Mononuclear cell (primary cell): ENCODE measurements at regions not wholly inside any gene's neighbourhood (a gene's known extent, or its start where the extent isn't known, plus 50 kb on each side); places are given as distances from the start of the nearest gene placed in this dataset.

Source experiments
- H3K27me3 ChIP-seq: 2 replicates; pipeline ENCODE4 v1.6.0; 2011; ENCODE audit warnings: low read length, control low read depth; ENCODE audit not compliant: insufficient read depth
- H3K4me1 ChIP-seq: 2 replicates; pipeline ENCODE4 v1.5.1; 2011; ENCODE audit warnings: mild to moderate bottlenecking, low read length, control low read depth; ENCODE audit not compliant: insufficient read depth
- H3K4me3 ChIP-seq: 2 replicates; pipeline ENCODE4 v1.5.1; 2011; ENCODE audit warnings: mild to moderate bottlenecking, low read length, moderate library complexity
- H3K9me3 ChIP-seq: 2 replicates; pipeline ENCODE4 v1.5.1; 2011; ENCODE audit warnings: low read depth, mild to moderate bottlenecking, control low read depth, low read length

DNA sequence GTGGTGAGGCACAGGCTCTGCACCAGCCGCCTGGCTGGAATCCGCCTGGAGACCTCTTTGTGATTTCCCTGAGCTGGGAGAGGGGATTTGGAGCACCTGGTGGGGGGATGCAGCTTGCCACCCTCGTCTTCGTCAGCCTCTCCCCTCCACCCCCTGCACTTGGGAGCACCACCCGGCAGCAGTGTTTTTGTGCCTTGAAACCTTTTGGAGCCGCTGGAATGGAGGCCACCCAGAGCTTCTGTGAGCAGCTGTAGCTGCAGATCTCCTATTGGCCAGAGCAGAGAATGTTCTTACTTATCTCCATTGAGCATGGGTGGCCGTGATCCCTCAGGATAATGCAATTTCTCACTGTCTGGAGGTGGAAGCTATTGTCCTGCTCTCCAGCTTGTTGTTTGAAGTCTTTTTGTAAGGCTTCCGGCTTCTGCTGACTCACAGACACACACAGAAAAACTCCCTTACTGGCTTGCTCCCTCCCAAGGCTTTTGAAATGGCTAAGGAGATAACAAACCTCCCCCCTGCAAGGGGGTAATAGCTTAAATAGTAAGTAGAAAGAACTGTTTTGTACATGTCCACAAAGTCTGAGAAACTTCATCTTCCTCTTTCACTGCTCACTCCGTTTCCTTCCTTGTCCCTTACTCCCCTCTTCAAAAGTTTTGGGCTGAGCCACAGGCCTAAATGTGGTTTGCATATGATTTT, 271.2 kb downstream of the PRL start:
- H3K4me1 ChIP-seq: peaks cover 55% of the 10 kb centered on the region
- H3K4me3 ChIP-seq: no peak overlapping the region
- H3K9me3 ChIP-seq: no peaks in the 10 kb centered on the region
- no peaks in the 10 kb centered on the region for H3K27me3 ChIP-seq

DNA sequence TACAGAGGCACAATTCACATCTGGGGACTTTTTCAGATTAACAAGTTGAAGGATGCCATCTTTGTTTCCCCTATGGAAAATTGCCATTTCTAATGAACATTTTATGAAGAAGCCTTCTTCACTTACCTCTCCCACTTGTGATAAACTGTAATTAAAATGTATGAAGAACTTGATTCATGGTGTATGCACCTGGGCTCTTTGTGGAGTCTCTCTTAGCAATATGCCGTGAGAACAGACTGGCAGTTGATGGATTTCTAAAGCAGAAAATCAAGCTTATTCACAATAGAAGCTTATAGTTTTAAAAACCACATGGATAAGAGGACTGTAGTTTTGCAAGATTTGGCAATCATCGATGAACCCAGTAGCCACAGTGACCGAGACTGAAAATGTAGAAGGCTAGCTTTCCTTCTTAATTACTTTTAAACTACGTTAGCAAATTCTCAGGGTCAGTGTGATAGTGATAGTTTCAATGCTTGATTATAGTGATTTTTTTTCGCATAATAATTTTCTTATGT, 270.6 kb downstream of the PRL start:
- H3K4me3 ChIP-seq: no peak overlapping the region
- H3K9me3 ChIP-seq: no peaks in the 10 kb centered on the region
- H3K4me1 ChIP-seq: peaks cover 49% of the 10 kb centered on the region
- no peaks in the 10 kb centered on the region for H3K27me3 ChIP-seq

DNA sequence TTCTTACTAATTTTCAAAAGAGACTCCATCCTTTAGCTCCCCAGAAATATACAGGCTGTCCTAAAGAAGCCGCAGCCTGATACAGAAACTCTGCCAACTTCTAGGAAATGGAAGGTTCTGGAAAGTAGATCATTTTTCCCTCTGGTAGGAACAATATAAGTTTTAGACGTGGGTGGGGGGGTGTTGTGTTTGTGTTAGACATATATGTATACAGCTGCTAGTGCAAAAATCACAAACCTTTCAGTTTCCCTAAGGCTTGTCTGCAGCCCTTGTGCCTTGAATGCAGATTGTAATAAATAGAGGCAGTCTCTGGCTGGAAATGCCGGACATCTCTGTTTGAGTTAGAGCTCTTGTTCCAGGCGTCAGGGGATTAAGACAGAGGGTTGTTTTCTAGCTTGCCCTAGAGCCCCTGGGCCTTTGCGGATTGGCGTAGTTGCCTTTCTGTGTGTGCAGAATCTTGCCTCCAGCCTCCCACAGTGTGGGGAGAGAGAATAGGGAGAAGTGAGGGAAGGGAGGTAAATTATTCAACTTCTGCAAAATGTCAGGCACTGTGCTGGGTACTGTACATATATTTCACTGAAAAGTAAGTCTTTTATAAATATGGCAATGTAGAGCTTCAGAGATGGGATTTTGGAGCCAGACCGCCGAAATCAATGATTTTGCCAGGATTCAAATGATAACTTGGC, 269.7 kb downstream of the PRL start:
- H3K4me3 ChIP-seq: no peak overlapping the region

DNA sequence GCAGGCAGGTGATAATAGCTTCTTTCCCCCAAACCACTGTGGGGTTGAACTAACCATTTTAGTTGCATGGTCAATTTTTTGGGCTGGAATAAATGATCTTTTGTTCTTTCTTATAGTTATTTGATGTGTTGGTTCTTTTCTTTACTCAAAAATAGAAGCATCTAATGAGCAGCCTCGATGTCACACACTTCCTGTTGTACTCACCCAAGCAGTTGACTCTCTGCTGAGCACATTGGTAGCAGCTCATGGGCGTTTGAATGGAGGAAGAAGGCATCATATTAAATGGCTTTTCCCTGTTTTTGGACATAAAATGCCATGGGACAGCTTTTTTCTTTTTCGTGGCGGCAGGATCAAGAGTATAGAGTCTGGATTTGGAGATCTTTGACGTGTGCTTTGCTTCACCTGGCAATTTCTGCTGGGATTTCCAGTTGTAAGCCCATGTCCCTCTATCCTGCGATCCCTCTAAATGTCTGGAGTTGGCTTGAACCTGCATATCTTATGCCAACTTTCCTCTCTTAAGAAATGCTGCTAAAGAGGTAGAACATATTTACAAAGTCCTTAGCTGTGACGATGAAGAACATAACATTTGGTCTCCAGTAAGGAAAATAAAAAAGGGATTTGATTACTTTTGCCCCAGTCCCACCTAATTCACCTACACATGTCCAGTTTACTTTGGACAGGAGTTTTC, 268.3 kb downstream of the PRL start:
- no peaks in the 10 kb centered on the region for H3K27me3 ChIP-seq
- no peak overlapping the region for H3K4me3 ChIP-seq
- H3K4me1 ChIP-seq: peaks cover 54% of the 10 kb centered on the region
- no peaks in the 10 kb centered on the region for H3K9me3 ChIP-seq

More for the DNA sequence above, 269.7 kb downstream of the PRL start:
- Histone ChIP-seq H3K4me1 (peaks cover 54% of the 10 kb centered on the region), H3K9me3 (no peaks in the 10 kb centered on the region), H3K27me3 (no peaks in the 10 kb centered on the region)

DNA sequence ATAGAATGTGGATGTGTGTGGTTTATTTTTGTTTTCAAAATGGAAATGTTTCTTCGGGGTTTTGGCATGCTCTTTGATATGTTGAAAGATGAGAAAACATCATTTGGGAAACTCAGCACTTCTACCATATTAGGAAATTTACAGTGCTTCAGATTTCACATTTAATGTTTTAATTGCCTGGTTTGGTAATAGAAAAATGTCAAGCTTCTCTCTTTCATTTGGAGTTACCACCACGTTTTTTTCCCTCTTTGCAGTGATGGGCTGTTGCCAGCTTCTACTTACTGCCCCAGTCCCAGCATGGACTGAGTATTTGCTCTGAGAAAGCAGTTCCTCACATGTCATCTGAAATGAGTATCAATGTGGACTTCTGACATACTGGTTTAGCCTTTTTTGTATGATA, 267.7 kb downstream of the PRL start:
- Histone ChIP-seq H3K27me3 (no peaks in the 10 kb centered on the region), H3K4me1 (peaks cover 49% of the 10 kb centered on the region), H3K9me3 (no peaks in the 10 kb centered on the region), H3K4me3 (no peak overlapping the region)

DNA sequence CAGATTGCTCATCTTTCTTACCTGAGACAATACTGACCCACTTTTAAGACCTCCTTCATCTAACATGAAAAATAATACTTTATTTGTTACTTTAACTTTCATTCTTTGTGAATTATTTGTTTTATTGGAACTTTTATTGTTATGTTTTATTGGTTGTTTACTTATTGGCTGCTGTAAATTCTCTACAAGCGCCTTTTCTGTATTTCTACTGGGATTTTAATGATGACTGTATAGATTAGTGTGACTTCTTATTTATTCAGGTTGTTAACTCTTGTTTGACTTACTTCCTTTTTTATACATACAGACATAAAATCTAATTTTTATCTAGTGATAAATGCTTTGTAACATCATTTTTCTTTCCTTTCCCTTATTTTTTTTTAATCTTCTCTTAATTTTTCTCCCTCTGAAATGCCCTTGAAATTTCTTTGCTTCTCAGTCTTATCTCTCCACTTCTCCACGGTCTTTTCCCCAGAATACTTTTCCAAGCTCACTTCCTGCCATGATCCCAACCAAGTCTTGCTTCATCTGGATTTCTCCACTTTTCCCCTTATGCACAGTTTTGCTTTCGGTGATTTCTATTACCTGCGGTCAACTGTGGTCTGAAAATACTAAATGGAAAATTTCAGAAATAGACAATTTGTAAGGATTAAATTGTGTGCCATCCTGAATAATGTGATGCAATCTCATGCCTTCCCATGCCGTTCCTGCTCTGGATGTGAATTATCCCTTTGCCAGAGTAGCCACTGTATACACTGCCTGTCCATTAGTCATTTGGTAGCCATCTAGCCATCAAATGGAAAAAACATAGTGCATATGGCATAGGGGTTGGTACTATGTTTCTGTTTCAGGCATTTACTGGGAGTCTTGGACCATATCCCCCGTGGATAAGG, 265.9 kb downstream of the PRL start:
- peaks cover 32% of the 10 kb centered on the region for H3K4me1 ChIP-seq
- H3K4me3 ChIP-seq: no peak overlapping the region
- H3K9me3 ChIP-seq: no peaks in the 10 kb centered on the region
- H3K27me3 ChIP-seq: no peaks in the 10 kb centered on the region

DNA sequence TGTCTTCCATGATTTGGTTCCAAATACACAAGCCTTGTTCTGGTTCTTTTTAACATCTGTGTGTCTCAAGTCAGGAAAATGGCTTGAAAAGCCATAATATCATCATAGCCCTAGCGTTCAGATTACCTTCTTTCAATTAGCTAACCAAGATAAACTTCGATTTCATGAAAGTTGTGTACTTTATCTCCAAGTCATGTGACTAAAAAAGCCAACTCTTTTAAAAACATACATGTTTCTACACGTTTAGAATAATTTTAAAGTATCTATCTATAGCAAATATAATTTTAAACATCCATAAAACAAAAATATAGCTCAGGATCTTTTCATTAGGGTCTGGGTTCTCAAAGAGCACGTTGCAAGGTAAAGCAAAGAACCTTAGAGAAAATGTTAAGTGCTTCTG, 261.1 kb downstream of the PRL start:
- H3K27me3 ChIP-seq: no peaks in the 10 kb centered on the region
- no peak overlapping the region for H3K4me3 ChIP-seq
- no peaks in the 10 kb centered on the region for H3K9me3 ChIP-seq
- peaks cover 5% of the 10 kb centered on the region for H3K4me1 ChIP-seq

DNA sequence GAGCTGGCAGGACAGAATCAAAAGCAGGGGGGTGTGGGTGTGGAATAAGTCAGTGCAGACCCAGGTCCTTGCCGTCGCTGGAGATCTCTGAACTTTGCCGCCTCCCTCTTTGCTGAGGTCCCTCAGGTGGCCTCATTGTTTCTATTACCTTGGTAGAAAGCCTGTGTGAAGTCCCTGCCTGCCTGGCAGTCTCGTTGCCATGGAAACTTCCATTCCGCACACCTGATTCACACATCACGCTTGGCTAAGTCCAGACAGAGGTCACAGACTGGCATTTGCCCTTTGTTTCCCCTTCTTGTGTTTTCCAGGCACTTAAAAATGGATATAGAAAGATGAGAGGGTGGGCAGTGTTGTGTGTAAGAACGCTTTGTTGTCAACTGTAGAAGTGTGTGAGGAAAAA, 260.6 kb downstream of the PRL start:
- Histone ChIP-seq H3K9me3 (no peaks in the 10 kb centered on the region), H3K27me3 (no peaks in the 10 kb centered on the region), H3K4me3 (no peak overlapping the region), H3K4me1 (peaks cover 5% of the 10 kb centered on the region)

DNA sequence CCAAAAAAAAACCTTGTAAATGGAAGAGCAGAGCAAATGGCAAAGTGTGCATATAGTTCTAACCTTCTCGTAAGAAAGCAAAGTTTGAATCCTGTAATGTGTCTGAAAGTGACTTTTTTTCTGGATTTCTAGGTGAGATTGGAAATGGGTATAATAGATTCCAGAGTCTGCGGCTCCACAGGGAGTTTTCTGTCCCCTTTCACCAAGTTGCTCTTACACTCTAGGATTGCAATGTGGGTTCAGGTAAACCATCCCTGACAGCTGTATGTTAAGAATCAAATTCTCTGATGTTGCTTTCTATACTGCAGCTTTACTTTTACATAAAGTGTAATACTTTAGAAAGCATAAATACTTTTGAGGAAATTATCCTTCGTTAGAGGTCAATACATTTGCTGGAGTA, 260.1 kb downstream of the PRL start:
- Histone ChIP-seq H3K27me3 (no peaks in the 10 kb centered on the region), H3K9me3 (no peaks in the 10 kb centered on the region), H3K4me3 (no peak overlapping the region), H3K4me1 (peaks cover 2% of the 10 kb centered on the region)

DNA sequence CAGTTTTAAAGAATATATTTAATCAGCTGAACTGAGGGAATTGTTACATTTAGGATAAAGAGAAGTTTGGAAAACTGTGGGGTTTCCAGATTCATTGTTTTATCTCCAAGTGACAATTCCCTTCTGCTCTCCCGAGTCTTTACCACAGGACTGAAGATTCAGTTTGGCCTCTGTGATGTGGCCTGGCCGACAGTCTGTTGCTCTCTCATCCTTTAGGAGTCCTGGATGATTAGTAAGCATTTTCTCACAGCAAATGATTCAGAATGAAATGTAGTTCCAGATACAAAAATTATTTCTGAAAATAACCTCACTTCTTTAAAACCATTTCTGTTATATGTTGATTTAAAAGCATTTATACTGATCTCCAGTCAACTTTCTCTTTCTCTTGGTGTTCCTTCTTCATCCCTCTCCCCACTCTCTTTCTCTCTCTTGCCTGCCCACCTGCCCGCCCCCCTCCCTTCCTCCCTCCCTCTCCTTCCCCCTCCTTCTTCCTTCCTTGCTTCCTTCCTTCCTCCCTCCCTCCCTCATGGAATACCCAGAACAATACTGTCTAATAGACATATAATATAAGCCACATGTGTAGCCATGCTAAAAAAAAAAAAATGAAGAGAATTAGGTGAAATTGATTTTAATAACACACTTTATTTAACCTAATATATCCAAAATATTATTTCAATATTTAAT, 254.9 kb downstream of the PRL start:
- no peak overlapping the region for H3K4me3 ChIP-seq
- H3K27me3 ChIP-seq: no peaks in the 10 kb centered on the region
- H3K9me3 ChIP-seq: no peaks in the 10 kb centered on the region
- no peaks in the 10 kb centered on the region for H3K4me1 ChIP-seq

DNA sequence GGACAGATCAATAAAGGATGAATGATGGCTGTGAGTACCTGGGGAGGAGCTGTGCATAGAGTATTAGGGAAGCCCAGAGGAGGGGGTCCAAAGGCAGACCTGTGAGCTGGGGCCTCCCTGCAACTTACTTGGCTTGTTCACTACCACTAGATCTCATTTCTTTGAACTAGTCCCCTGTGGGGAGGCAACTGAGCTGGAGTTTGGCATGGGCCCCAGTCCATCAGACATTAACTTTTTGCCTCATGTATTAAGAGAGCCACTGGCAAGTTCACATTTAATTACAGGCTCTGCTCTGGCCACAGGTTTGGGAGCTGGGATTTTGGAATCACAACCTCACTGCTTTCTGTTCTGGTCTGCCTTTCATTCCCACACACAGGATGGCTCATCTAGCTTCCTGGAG, 254.1 kb downstream of the PRL start:
- H3K4me1 ChIP-seq: no peaks in the 10 kb centered on the region
- H3K9me3 ChIP-seq: no peaks in the 10 kb centered on the region
- H3K27me3 ChIP-seq: no peaks in the 10 kb centered on the region
- H3K4me3 ChIP-seq: no peak overlapping the region

DNA sequence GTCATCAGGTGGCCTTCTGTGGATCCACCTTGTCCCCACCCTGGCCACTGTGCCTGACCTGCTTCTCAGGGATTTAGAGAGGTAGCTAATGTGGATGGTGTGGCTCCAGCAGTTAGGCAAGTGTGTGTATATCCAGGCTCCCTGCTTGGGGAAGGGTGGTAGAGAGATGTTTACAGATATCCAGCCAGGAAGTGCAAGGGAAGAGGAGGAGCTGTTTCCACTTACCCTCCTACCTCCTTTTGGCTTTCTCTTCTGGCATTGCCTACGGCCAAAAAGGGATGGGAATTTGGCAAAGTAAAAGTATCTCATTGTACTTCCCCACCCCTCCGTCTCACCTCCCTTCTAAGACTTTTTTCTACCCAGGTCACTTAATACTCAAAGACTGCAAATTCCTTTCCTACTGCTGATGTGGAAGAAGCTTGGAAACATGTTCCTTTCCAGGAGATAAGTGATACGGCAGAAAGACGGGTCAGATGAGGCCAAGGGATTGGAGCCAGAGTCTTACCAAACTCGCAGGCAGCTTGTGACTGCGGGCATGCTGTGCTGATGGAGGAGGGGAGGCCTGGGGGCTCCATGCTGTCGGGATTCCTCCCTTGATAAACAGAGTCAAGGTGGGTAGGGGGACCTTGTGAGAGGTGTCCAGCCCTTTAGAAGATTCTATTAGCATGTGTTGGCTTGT, 253.4 kb downstream of the PRL start:
- H3K4me3 ChIP-seq: no peak overlapping the region
- no peaks in the 10 kb centered on the region for H3K4me1 ChIP-seq
- no peaks in the 10 kb centered on the region for H3K9me3 ChIP-seq
- H3K27me3 ChIP-seq: no peaks in the 10 kb centered on the region

DNA sequence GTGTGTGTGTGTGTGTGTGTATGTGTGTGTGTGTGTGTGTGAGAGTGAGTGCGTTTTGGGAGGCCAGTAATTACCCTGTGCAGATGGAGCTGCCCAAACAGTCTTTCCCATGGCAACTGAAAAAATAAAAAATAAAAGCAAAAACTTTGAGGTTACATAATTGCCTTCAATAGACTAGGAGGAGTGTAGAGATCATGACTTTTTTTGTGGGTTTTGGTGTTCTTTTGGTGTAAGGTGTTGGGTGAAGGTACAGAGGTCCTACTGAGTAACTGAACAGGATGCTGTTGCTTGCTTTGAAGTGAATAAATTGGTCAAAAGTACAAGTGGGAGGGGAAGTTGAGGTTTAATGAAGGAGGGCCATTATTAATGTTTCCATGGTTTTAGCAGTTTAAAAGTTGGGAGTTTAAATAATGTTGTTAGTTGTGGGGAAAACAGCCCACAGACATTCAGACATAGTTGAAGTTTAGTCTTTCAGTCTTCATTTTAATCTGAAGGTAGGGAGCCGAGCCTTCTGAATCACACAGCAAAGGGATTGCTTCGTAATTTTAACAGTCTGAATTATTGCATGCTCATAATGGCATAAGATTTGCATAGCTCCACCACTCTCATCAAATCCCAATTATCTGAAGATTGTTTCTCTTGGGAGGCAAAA, 251.4 kb downstream of the PRL start:
- H3K27me3 ChIP-seq: no peaks in the 10 kb centered on the region
- H3K9me3 ChIP-seq: no peaks in the 10 kb centered on the region
- H3K4me1 ChIP-seq: no peaks in the 10 kb centered on the region
- no peak overlapping the region for H3K4me3 ChIP-seq
